Activated naive CD8-positive, alpha-beta T cell treated with anti-CD3 and anti-CD28 coated beads for 36 hours (primary cell): ENCODE measurements at regions not wholly inside any gene's neighbourhood (a gene's known extent, or its start where the extent isn't known, plus 50 kb on each side); places are given as distances from the start of the nearest gene placed in this dataset.

ENCODE experiments used
- DNase-seq: peaks from one replicate; pipeline ENCODE4 v3.0.0; 2021
- H3K27ac Mint-ChIP-seq: one replicate; pipeline ENCODE4 v1.8.0; 2022; ENCODE audit warnings: mild to moderate bottlenecking, moderate library complexity, mixed read lengths
- H3K27me3 Mint-ChIP-seq: one replicate; pipeline ENCODE4 v1.8.0; 2022; ENCODE audit warnings: mild to moderate bottlenecking, mixed read lengths
- H3K36me3 Mint-ChIP-seq: one replicate; pipeline ENCODE4 v1.8.0; 2021; ENCODE audit warnings: mild to moderate bottlenecking, mixed read lengths
- H3K4me1 Mint-ChIP-seq: one replicate; pipeline ENCODE4 v1.8.0; 2021; ENCODE audit warnings: mixed read lengths
- H3K4me3 Mint-ChIP-seq: one replicate; pipeline ENCODE4 v1.8.0; 2022; ENCODE audit warnings: mild to moderate bottlenecking, moderate library complexity, mixed read lengths
- H3K9me3 Mint-ChIP-seq: one replicate; pipeline ENCODE4 v1.8.0; 2022; ENCODE audit warnings: mixed read lengths

GRCh38 chr10:90327611-90328010 lies 530.2 kb downstream of the HTR7 start:
- no peaks in the 10 kb centered on the region for H3K4me1 Mint-ChIP-seq
- H3K36me3 Mint-ChIP-seq: no peaks in the 10 kb centered on the region
- H3K27me3 Mint-ChIP-seq: peaks cover 4% of the 10 kb centered on the region
- H3K27ac Mint-ChIP-seq: no peak overlapping the region
- H3K9me3 Mint-ChIP-seq: no peaks in the 10 kb centered on the region
- H3K4me3 Mint-ChIP-seq: no peak overlapping the region
- DNase-seq: no peak

GRCh38 chr10:90328459-90328858 lies 529.4 kb downstream of the HTR7 start:
- no peak for DNase-seq
- Mint-ChIP-seq H3K27ac (no peak overlapping the region), H3K4me3 (no peak overlapping the region), H3K9me3 (no peaks in the 10 kb centered on the region), H3K36me3 (no peaks in the 10 kb centered on the region), H3K4me1 (no peaks in the 10 kb centered on the region), H3K27me3 (peaks cover 4% of the 10 kb centered on the region)

GRCh38 chr10:90328896-90329295 lies 528.9 kb downstream of the HTR7 start:
- Mint-ChIP-seq H3K4me1 (no peaks in the 10 kb centered on the region), H3K4me3 (no peak overlapping the region), H3K36me3 (no peaks in the 10 kb centered on the region), H3K9me3 (no peaks in the 10 kb centered on the region), H3K27ac (no peak overlapping the region), H3K27me3 (peaks cover 4% of the 10 kb centered on the region)
- no peak for DNase-seq

- Mint-ChIP-seq H3K9me3 (no peaks in the 10 kb centered on the region), H3K27ac (no peak overlapping the region), H3K36me3 (no peaks in the 10 kb centered on the region), H3K27me3 (no peaks in the 10 kb centered on the region), H3K4me1 (no peaks in the 10 kb centered on the region), H3K4me3 (no peak overlapping the region)
- no peak for DNase-seq
Measured at GRCh38 chr10:90337316-90337715, 520.5 kb downstream of the HTR7 start.

- no peaks in the 10 kb centered on the region for H3K4me1 Mint-ChIP-seq
- no peaks in the 10 kb centered on the region for H3K27me3 Mint-ChIP-seq
- H3K27ac Mint-ChIP-seq: no peak overlapping the region
- DNase-seq: no peak
- no peak overlapping the region for H3K4me3 Mint-ChIP-seq
- H3K36me3 Mint-ChIP-seq: no peaks in the 10 kb centered on the region
- H3K9me3 Mint-ChIP-seq: no peaks in the 10 kb centered on the region
Measured at GRCh38 chr10:90342480-90342879, 515.4 kb downstream of the HTR7 start.

GRCh38 chr10:90344226-90344625 lies 513.6 kb downstream of the HTR7 start:
- no peak for DNase-seq
- Mint-ChIP-seq H3K4me3 (no peak overlapping the region), H3K27ac (no peak overlapping the region), H3K4me1 (no peaks in the 10 kb centered on the region), H3K27me3 (no peaks in the 10 kb centered on the region), H3K36me3 (no peaks in the 10 kb centered on the region), H3K9me3 (no peaks in the 10 kb centered on the region)

- Mint-ChIP-seq H3K4me3 (no peak overlapping the region), H3K27me3 (no peaks in the 10 kb centered on the region), H3K9me3 (no peaks in the 10 kb centered on the region), H3K4me1 (no peaks in the 10 kb centered on the region), H3K27ac (no peak overlapping the region), H3K36me3 (no peaks in the 10 kb centered on the region)
- no peak for DNase-seq
Measured at GRCh38 chr10:90347239-90347638, 510.6 kb downstream of the HTR7 start.

- no peak overlapping the region for H3K27ac Mint-ChIP-seq
- H3K4me1 Mint-ChIP-seq: no peaks in the 10 kb centered on the region
- H3K9me3 Mint-ChIP-seq: no peaks in the 10 kb centered on the region
- H3K27me3 Mint-ChIP-seq: no peaks in the 10 kb centered on the region
- no peaks in the 10 kb centered on the region for H3K36me3 Mint-ChIP-seq
- H3K4me3 Mint-ChIP-seq: no peak overlapping the region
- DNase-seq: no peak
Measured at GRCh38 chr10:90350122-90350521, 507.7 kb downstream of the HTR7 start.

GRCh38 chr10:90352288-90352687 lies 505.6 kb downstream of the HTR7 start:
- DNase-seq: no peak
- Mint-ChIP-seq H3K27ac (no peak overlapping the region), H3K9me3 (peaks cover 1% of the 10 kb centered on the region), H3K4me3 (no peak overlapping the region), H3K36me3 (no peaks in the 10 kb centered on the region), H3K27me3 (no peaks in the 10 kb centered on the region), H3K4me1 (no peaks in the 10 kb centered on the region)

GRCh38 chr10:90354914-90355313 lies 502.9 kb downstream of the HTR7 start:
- H3K4me3 Mint-ChIP-seq: no peak overlapping the region
- DNase-seq: no peak
- H3K9me3 Mint-ChIP-seq: peaks cover 1% of the 10 kb centered on the region
- no peaks in the 10 kb centered on the region for H3K36me3 Mint-ChIP-seq
- no peaks in the 10 kb centered on the region for H3K27me3 Mint-ChIP-seq
- H3K27ac Mint-ChIP-seq: no peak overlapping the region
- no peaks in the 10 kb centered on the region for H3K4me1 Mint-ChIP-seq

- DNase-seq: no peak
- Mint-ChIP-seq H3K27me3 (no peaks in the 10 kb centered on the region), H3K4me3 (no peak overlapping the region), H3K27ac (no peak overlapping the region), H3K4me1 (no peaks in the 10 kb centered on the region), H3K36me3 (no peaks in the 10 kb centered on the region), H3K9me3 (no peaks in the 10 kb centered on the region)
Measured at GRCh38 chr10:90363799-90364483, 493.9 kb downstream of the HTR7 start.

GRCh38 chr10:90372451-90372850 lies 485.4 kb downstream of the HTR7 start:
- no peaks in the 10 kb centered on the region for H3K9me3 Mint-ChIP-seq
- no peaks in the 10 kb centered on the region for H3K27me3 Mint-ChIP-seq
- H3K4me3 Mint-ChIP-seq: no peak overlapping the region
- no peak for DNase-seq
- H3K36me3 Mint-ChIP-seq: no peaks in the 10 kb centered on the region
- H3K4me1 Mint-ChIP-seq: no peaks in the 10 kb centered on the region
- no peak overlapping the region for H3K27ac Mint-ChIP-seq

GRCh38 chr10:90373911-90374310 lies 483.9 kb downstream of the HTR7 start:
- Mint-ChIP-seq H3K4me3 (no peak overlapping the region), H3K27me3 (no peaks in the 10 kb centered on the region), H3K9me3 (no peaks in the 10 kb centered on the region), H3K27ac (no peak overlapping the region), H3K36me3 (no peaks in the 10 kb centered on the region), H3K4me1 (no peaks in the 10 kb centered on the region)
- DNase-seq: no peak

GRCh38 chr10:90378524-90379076 lies 479.2 kb downstream of the HTR7 start:
- H3K27ac Mint-ChIP-seq: no peak overlapping the region
- H3K4me1 Mint-ChIP-seq: no peaks in the 10 kb centered on the region
- H3K27me3 Mint-ChIP-seq: no peaks in the 10 kb centered on the region
- DNase-seq: no peak
- no peaks in the 10 kb centered on the region for H3K36me3 Mint-ChIP-seq
- no peaks in the 10 kb centered on the region for H3K9me3 Mint-ChIP-seq
- no peak overlapping the region for H3K4me3 Mint-ChIP-seq

- DNase-seq: no peak
- peaks cover 1% of the 10 kb centered on the region for H3K9me3 Mint-ChIP-seq
- H3K27ac Mint-ChIP-seq: no peak overlapping the region
- H3K36me3 Mint-ChIP-seq: no peaks in the 10 kb centered on the region
- no peak overlapping the region for H3K4me3 Mint-ChIP-seq
- H3K4me1 Mint-ChIP-seq: no peaks in the 10 kb centered on the region
- peaks cover 8% of the 10 kb centered on the region for H3K27me3 Mint-ChIP-seq
Measured at GRCh38 chr10:90381468-90381867, 476.4 kb downstream of the HTR7 start.

GRCh38 chr10:90389876-90390275 lies 468.0 kb downstream of the HTR7 start:
- no peak for DNase-seq
- no peaks in the 10 kb centered on the region for H3K4me1 Mint-ChIP-seq
- peaks cover 1% of the 10 kb centered on the region for H3K9me3 Mint-ChIP-seq
- H3K4me3 Mint-ChIP-seq: no peak overlapping the region
- no peak overlapping the region for H3K27ac Mint-ChIP-seq
- H3K36me3 Mint-ChIP-seq: no peaks in the 10 kb centered on the region
- H3K27me3 Mint-ChIP-seq: peaks cover 2% of the 10 kb centered on the region
